ENCODE measurements at regions not wholly inside any gene's neighbourhood (a gene's known extent, or its start where the extent isn't known, plus 50 kb on each side); places are given as distances from the start of the nearest gene placed in this dataset.
A peak's percentile ranks its signal among the peaks of the same experiment; 100 is the strongest.

DNA sequence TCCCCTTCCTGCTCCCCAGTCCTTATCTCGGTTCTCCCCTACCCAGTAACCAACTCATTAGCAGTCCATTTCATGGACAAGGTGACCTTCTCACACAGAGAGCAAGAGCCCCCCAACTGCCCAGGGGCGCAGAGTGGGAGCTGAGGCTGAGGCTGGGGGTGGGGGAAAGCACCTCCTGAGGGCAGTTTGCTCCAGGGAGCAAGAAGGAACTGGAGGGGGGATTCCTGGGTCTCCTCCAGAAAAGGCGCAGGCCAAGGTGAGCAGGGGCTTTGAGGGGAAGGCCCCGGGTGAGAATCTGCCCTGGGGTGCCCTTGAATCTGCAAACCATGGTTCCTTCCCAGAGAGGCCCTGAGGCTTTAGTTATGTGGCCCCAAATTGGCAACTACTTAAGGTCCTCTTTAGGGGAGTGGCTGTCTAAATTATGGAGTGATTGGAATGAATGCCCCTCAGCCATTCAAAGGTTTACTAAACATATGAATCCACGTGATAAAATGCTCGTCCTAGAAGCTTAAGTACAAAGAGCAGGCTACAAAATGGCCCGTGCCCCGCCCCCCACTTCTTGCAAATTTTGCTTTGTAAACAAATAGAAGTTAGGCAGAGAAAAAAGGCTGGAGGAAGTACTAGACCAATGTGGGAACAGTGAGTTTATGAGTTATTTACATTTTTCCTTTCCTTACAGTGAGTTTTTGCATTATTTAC lies 123.5 kb upstream of the HS6ST1 start (continued):
- peak; percentile 63 for TF ChIP-seq ZNF175 (CRISPR knock-in tag; IDR thresholded peaks at IDR 0.05; ENCODE audit: low read depth)
- TF ChIP-seq TEAD1 (CRISPR knock-in tag; IDR thresholded peaks at IDR 0.05) = 0 out of 4 replicates have a peak, but pooled peaks of 1 of the 2 experiments have one; percentile 30
- no peak for TF ChIP-seq ZFP30 (CRISPR knock-in tag; IDR thresholded peaks at IDR 0.05; ENCODE audit: borderline replicate concordance)
- TF ChIP-seq, protein P1, sequence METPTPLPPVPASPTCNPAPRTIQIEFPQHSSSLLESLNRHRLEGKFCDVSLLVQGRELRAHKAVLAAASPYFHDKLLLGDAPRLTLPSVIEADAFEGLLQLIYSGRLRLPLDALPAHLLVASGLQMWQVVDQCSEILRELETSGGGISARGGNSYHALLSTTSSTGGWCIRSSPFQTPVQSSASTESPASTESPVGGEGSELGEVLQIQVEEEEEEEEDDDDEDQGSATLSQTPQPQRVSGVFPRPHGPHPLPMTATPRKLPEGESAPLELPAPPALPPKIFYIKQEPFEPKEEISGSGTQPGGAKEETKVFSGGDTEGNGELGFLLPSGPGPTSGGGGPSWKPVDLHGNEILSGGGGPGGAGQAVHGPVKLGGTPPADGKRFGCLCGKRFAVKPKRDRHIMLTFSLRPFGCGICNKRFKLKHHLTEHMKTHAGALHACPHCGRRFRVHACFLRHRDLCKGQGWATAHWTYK (CRISPR knock-in tag; IDR thresholded peaks at IDR 0.05) = 0 out of 2 replicates have a peak, but pooled peaks have one; percentile 68
- TF ChIP-seq ZBTB17 (CRISPR knock-in tag; IDR thresholded peaks at IDR 0.05) = peak; percentile 77
- no peak for TF ChIP-seq MAFG (tag; conservative IDR thresholded peaks at IDR 0.05)
- no peak for TF ChIP-seq HMG20B (CRISPR knock-in tag; IDR thresholded peaks at IDR 0.05)
- TF ChIP-seq, protein P2, sequence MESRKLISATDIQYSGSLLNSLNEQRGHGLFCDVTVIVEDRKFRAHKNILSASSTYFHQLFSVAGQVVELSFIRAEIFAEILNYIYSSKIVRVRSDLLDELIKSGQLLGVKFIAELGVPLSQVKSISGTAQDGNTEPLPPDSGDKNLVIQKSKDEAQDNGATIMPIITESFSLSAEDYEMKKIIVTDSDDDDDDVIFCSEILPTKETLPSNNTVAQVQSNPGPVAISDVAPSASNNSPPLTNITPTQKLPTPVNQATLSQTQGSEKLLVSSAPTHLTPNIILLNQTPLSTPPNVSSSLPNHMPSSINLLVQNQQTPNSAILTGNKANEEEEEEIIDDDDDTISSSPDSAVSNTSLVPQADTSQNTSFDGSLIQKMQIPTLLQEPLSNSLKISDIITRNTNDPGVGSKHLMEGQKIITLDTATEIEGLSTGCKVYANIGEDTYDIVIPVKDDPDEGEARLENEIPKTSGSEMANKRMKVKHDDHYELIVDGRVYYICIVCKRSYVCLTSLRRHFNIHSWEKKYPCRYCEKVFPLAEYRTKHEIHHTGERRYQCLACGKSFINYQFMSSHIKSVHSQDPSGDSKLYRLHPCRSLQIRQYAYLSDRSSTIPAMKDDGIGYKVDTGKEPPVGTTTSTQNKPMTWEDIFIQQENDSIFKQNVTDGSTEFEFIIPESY (CRISPR knock-in tag; IDR thresholded peaks at IDR 0.05) = no peak
- no peak for TF ChIP-seq POLR3A (IDR thresholded peaks at IDR 0.05; ENCODE audit: borderline replicate concordance, extremely low read depth, insufficient read depth, insufficient read length)
- 0 out of 2 replicates have a peak, but pooled peaks have one; percentile 6 for TF ChIP-seq CXXC5 (CRISPR knock-in tag; IDR thresholded peaks at IDR 0.05)
- peak; percentile 36; the same call in 1 of the 2 replicates for TF ChIP-seq BCL6 (CRISPR knock-in tag; IDR thresholded peaks at IDR 0.05)
- no peak for TF ChIP-seq NCOA4 (IDR thresholded peaks at IDR 0.05; ENCODE audit: partially characterized antibody)
- no peak for TF ChIP-seq ATF1 (CRISPR knock-in tag; IDR thresholded peaks at IDR 0.05)
- TF ChIP-seq ATF1 (tag; IDR thresholded peaks at IDR 0.05) = no peak
- TF ChIP-seq, protein P3, sequence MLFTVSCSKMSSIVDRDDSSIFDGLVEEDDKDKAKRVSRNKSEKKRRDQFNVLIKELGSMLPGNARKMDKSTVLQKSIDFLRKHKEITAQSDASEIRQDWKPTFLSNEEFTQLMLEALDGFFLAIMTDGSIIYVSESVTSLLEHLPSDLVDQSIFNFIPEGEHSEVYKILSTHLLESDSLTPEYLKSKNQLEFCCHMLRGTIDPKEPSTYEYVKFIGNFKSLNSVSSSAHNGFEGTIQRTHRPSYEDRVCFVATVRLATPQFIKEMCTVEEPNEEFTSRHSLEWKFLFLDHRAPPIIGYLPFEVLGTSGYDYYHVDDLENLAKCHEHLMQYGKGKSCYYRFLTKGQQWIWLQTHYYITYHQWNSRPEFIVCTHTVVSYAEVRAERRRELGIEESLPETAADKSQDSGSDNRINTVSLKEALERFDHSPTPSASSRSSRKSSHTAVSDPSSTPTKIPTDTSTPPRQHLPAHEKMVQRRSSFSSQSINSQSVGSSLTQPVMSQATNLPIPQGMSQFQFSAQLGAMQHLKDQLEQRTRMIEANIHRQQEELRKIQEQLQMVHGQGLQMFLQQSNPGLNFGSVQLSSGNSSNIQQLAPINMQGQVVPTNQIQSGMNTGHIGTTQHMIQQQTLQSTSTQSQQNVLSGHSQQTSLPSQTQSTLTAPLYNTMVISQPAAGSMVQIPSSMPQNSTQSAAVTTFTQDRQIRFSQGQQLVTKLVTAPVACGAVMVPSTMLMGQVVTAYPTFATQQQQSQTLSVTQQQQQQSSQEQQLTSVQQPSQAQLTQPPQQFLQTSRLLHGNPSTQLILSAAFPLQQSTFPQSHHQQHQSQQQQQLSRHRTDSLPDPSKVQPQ (CRISPR knock-in tag; IDR thresholded peaks at IDR 0.05; ENCODE audit: borderline replicate concordance) = no peak
- TF ChIP-seq RHOXF2B (CRISPR knock-in tag; conservative IDR thresholded peaks at IDR 0.05) = no peak
- 0 out of 2 replicates have a peak, but pooled peaks have one; percentile 14 for TF ChIP-seq NFXL1 (CRISPR knock-in tag; IDR thresholded peaks at IDR 0.05)
- TF ChIP-seq, protein P4, sequence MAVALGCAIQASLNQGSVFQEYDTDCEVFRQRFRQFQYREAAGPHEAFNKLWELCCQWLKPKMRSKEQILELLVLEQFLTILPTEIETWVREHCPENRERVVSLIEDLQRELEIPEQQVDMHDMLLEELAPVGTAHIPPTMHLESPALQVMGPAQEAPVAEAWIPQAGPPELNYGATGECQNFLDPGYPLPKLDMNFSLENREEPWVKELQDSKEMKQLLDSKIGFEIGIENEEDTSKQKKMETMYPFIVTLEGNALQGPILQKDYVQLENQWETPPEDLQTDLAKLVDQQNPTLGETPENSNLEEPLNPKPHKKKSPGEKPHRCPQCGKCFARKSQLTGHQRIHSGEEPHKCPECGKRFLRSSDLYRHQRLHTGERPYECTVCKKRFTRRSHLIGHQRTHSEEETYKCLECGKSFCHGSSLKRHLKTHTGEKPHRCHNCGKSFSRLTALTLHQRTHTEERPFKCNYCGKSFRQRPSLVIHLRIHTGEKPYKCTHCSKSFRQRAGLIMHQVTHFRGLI (CRISPR knock-in tag; IDR thresholded peaks at IDR 0.05) = 0 out of 2 replicates have a peak, but pooled peaks have one; percentile 49
- peak; percentile 50; the same call in 1 of the 2 replicates for TF ChIP-seq ZNF584 (CRISPR knock-in tag; IDR thresholded peaks at IDR 0.05; ENCODE audit: low read depth)
